K562 (cell line): ENCODE measurements at regions not wholly inside any gene's neighbourhood (a gene's known extent, or its start where the extent isn't known, plus 50 kb on each side); places are given as distances from the start of the nearest gene placed in this dataset.
A peak's percentile ranks its signal among the peaks of the same experiment; 100 is the strongest.

Experiments
- ARNT ChIP-seq, 2 experiments: fragments of 450-650 bp; IDR thresholded peaks; 2 replicates each; pipeline ENCODE4 v1.6.1; 2016; ENCODE audit warnings: mild to moderate bottlenecking in 1 of 2
- DDX20 ChIP-seq: fragments of 450-650 bp; IDR thresholded peaks from 2 replicates; pipeline ENCODE4 v1.6.1; 2016; ENCODE audit warnings: missing genetic modification characterization, low read depth, mild to moderate bottlenecking, missing compliant biosample characterization, moderate library complexity
- FIP1L1 ChIP-seq: fragments of 200-400 bp; formaldehyde crosslinking; IDR thresholded peaks from 2 replicates; pipeline ENCODE4 v1.6.1; 2018; ENCODE audit warnings: mild to moderate bottlenecking, low read depth, low read length; ENCODE audit not compliant: poor library complexity, severe bottlenecking
- HEY1 ChIP-seq: fragments of 250-450 bp; sonication (Bioruptor Pico); IDR thresholded peaks from 2 replicates; pipeline ENCODE4 v1.5.0; 2020; ENCODE audit warnings: mild to moderate bottlenecking, moderate library complexity, borderline replicate concordance
- HNRNPLL ChIP-seq: fragments of 200-400 bp; formaldehyde crosslinking; IDR thresholded peaks from 2 replicates; pipeline ENCODE4 v1.6.1; 2017; ENCODE audit warnings: low read length, low read depth, mild to moderate bottlenecking; ENCODE audit not compliant: poor library complexity, severe bottlenecking
- MTA1 ChIP-seq: fragments of 450-650 bp; IDR thresholded peaks from 2 replicates; pipeline ENCODE4 v1.6.1; 2017; ENCODE audit warnings: borderline replicate concordance
- NFIC ChIP-seq: fragments of 450-650 bp; IDR thresholded peaks from 2 replicates; pipeline ENCODE4 v1.6.1; 2017; ENCODE audit warnings: mild to moderate bottlenecking, inconsistent platforms
- SNIP1 ChIP-seq: fragments of 450-650 bp; IDR thresholded peaks from 2 replicates; pipeline ENCODE4 v1.7.1; 2017; ENCODE audit warnings: low read depth, mild to moderate bottlenecking
- SP2 ChIP-seq: IDR thresholded peaks from 2 replicates; pipeline ENCODE4 v1.6.1; 2011; ENCODE audit warnings: mild to moderate bottlenecking, low read depth, low read length, moderate library complexity; ENCODE audit not compliant: poor library complexity, severe bottlenecking; ENCODE audit errors: extremely low read depth
- ZKSCAN1 ChIP-seq: fragments of 150-350 bp; IDR thresholded peaks from 2 replicates; pipeline ENCODE4 v1.6.1; 2016; ENCODE audit warnings: low read depth, low read length
- ZNF140 ChIP-seq: fragments of 250-450 bp; sonication (Bioruptor Pico); IDR thresholded peaks from 2 replicates; pipeline ENCODE4 v1.8.0; 2021; ENCODE audit warnings: moderate library complexity, mild to moderate bottlenecking, inconsistent platforms
- ZNF239 ChIP-seq: fragments of 250-450 bp; sonication (Bioruptor Pico); IDR thresholded peaks from 2 replicates; pipeline ENCODE4 v1.4.0; 2020; ENCODE audit warnings: mild to moderate bottlenecking
- ZNF717 ChIP-seq: fragments of 250-450 bp; sonication (Bioruptor Pico); IDR thresholded peaks from 2 replicates; pipeline ENCODE4 v1.5.0; 2021
- ZSCAN32 ChIP-seq: fragments of 450-650 bp; formaldehyde crosslinking; IDR thresholded peaks from 2 replicates; pipeline ENCODE4 v1.4.0; 2020; ENCODE audit warnings: mild to moderate bottlenecking, moderate library complexity
- TF ChIP-seq, protein P1 (sequence below), 2 experiments: fragments of 450-650 bp; formaldehyde crosslinking in 1 of 2; IDR thresholded peaks; 2 replicates each; pipeline versions ENCODE4 v1.4.0 to v1.6.1; 2014 to 2020; ENCODE audit warnings: mild to moderate bottlenecking in 2 of 2, borderline replicate concordance in 1 of 2, low read depth in 1 of 2
- TF ChIP-seq, protein P2 (sequence below): sonication (generic); formaldehyde crosslinking; IDR thresholded peaks from 2 replicates; pipeline ENCODE4 v1.5.0; 2020; ENCODE audit warnings: missing genetic modification reagents
- TF ChIP-seq, protein P3 (sequence below): IDR thresholded peaks from 3 replicates; pipeline ENCODE4 v1.6.1; 2011; ENCODE audit warnings: borderline replicate concordance, mild to moderate bottlenecking; ENCODE audit not compliant: insufficient read length, insufficient read depth

DNA sequence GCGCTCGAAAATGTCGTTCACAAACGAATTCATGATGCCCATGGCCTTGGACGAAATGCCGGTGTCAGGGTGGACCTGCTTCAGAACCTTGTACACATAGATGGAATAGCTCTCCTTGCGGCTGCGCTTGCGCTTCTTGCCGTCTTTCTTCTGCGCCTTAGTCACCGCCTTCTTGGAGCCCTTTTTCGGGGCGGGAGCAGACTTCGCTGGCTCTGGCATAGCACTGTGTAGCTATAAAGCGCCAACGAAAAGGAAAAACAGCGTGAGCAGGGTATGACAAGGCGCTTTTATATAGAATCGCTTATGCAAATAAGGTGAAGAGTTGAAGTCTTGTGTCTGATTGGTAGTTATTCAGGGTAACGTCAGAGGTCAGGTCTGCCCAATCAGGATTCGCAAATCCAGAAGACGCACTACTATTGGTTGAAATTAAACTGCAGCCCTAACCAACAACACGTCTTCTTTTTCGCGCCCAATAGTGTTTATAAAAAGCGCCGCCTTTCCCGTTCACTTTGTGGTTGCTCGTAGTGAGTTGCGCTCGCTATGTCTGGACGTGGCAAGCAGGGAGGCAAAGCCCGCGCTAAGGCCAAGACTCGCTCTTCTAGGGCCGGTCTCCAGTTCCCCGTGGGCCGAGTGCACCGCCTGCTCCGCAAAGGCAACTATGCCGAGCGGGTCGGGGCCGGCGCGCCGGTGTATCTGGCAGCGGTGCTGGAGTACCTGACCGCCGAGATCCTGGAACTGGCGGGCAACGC is 114.8 kb upstream of the PRSS16 start (continued):
- TF ChIP-seq, protein P1, sequence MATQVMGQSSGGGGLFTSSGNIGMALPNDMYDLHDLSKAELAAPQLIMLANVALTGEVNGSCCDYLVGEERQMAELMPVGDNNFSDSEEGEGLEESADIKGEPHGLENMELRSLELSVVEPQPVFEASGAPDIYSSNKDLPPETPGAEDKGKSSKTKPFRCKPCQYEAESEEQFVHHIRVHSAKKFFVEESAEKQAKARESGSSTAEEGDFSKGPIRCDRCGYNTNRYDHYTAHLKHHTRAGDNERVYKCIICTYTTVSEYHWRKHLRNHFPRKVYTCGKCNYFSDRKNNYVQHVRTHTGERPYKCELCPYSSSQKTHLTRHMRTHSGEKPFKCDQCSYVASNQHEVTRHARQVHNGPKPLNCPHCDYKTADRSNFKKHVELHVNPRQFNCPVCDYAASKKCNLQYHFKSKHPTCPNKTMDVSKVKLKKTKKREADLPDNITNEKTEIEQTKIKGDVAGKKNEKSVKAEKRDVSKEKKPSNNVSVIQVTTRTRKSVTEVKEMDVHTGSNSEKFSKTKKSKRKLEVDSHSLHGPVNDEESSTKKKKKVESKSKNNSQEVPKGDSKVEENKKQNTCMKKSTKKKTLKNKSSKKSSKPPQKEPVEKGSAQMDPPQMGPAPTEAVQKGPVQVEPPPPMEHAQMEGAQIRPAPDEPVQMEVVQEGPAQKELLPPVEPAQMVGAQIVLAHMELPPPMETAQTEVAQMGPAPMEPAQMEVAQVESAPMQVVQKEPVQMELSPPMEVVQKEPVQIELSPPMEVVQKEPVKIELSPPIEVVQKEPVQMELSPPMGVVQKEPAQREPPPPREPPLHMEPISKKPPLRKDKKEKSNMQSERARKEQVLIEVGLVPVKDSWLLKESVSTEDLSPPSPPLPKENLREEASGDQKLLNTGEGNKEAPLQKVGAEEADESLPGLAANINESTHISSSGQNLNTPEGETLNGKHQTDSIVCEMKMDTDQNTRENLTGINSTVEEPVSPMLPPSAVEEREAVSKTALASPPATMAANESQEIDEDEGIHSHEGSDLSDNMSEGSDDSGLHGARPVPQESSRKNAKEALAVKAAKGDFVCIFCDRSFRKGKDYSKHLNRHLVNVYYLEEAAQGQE (IDR thresholded peaks at IDR 0.05; ENCODE audit: borderline replicate concordance) = no peak
- TF ChIP-seq, protein P1 (CRISPR knock-in tag; IDR thresholded peaks at IDR 0.05; ENCODE audit: low read depth) = no peak; the same call in 1 of the 2 replicates
- TF ChIP-seq, protein P2, sequence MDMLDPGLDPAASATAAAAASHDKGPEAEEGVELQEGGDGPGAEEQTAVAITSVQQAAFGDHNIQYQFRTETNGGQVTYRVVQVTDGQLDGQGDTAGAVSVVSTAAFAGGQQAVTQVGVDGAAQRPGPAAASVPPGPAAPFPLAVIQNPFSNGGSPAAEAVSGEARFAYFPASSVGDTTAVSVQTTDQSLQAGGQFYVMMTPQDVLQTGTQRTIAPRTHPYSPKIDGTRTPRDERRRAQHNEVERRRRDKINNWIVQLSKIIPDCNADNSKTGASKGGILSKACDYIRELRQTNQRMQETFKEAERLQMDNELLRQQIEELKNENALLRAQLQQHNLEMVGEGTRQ (CRISPR knock-in tag) = no peak
- TF ChIP-seq SP2 = no peak
- TF ChIP-seq DDX20 = no peak
- TF ChIP-seq, protein P3, sequence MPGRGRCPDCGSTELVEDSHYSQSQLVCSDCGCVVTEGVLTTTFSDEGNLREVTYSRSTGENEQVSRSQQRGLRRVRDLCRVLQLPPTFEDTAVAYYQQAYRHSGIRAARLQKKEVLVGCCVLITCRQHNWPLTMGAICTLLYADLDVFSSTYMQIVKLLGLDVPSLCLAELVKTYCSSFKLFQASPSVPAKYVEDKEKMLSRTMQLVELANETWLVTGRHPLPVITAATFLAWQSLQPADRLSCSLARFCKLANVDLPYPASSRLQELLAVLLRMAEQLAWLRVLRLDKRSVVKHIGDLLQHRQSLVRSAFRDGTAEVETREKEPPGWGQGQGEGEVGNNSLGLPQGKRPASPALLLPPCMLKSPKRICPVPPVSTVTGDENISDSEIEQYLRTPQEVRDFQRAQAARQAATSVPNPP = no peak
- peak; percentile 86 for TF ChIP-seq HNRNPLL
- TF ChIP-seq ZNF140 = no peak
- TF ChIP-seq ZSCAN32 (CRISPR knock-in tag) = peak; percentile 72; the same call in 1 of the 2 replicates
- TF ChIP-seq ZKSCAN1 = peak; percentile 95
- peak; percentile 89; the same call in 1 of the 2 replicates for TF ChIP-seq HEY1 (CRISPR knock-in tag)
- peak; percentile 72 for TF ChIP-seq NFIC
- TF ChIP-seq ARNT (IDR thresholded peaks at IDR 0.05) = 0 out of 4 replicates have a peak, but pooled peaks of 1 of the 2 experiments have one; percentile 12
- peak; percentile 78 for TF ChIP-seq MTA1
- TF ChIP-seq ZNF239 (CRISPR knock-in tag) = no peak
- TF ChIP-seq SNIP1 = no peak
- peak; percentile 100 for TF ChIP-seq FIP1L1
- TF ChIP-seq ZNF717 (CRISPR knock-in tag) = peak; percentile 27; the same call in 1 of the 2 replicates
